ENCODE measurements at regions not wholly inside any gene's neighbourhood (a gene's known extent, or its start where the extent isn't known, plus 50 kb on each side); places are given as distances from the start of the nearest gene placed in this dataset.
"Not testable (repeated sequence)": the region's sequence is repeated elsewhere in the genome, so short reads cannot be mapped to it uniquely, and the experiment has no call there.

DNA sequence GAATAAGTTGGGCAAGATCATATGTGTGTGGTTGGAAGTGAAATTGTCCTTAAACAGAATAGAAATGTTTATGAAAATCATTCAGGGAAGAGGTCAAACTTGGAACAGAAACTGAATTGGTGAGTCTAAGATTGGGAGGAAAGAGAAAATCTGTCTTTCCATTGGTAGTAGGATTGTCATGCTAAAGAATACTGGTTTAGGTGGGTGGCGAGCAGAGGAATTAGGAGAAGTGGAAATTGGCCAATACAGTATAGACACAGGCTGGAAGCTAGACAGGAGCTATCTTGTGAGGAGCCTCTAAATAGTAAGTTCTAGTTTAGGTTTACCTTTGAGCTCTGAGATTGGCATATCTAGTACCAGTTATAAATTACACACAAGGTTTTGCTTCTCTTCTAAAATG, 80.9 kb upstream of the KYNU start:
- Histone ChIP-seq H3K36me3 (no peaks in the 10 kb centered on the region), H3K27me3 (no peaks in the 10 kb centered on the region), H3K4me1 (no peaks in the 10 kb centered on the region), H3K9me3 (no peaks in the 10 kb centered on the region), H3K4me3 (no peak overlapping the region), H3K27ac (no peak overlapping the region)
- ATAC-seq = no peak
- no peak for TF ChIP-seq EP300 (IDR thresholded peaks at IDR 0.05)
- no peak for TF ChIP-seq POLR2AphosphoS5 (IDR thresholded peaks at IDR 0.05)
- no peak for TF ChIP-seq POLR2A (IDR thresholded peaks at IDR 0.05)
- WGBS, 2 donors (ENCODE audit: low coverage in 1 of 2) = 30% methylated on average over 1 of the region's 1 CpG; no CpG with 5 or more reads in 1 of the 2 donors

DNA sequence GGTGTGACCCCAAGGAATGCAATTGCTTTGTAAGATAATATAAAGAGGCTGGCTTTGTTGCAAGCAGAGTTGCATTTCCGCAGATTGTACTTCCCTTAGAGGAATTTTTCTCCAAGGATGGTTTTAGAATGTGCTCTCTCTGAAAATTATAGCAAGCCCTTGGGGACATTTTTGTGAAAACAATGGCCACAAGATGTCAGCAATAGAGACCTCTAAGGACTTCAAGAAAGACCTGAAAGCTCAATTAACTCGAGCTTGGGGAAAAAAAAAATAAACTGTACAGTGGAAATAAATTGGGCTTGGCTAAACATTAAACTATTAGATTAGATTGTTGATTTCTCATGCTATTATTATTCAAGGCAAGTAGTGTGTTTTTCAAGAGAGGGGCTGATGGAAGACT, 81.3 kb upstream of the KYNU start:
- no peak overlapping the region for H3K4me3 ChIP-seq
- TF ChIP-seq EP300 (IDR thresholded peaks at IDR 0.05) (no peak), POLR2A (IDR thresholded peaks at IDR 0.05) (no peak), POLR2AphosphoS5 (IDR thresholded peaks at IDR 0.05) (no peak)
- TF ChIP-seq, protein P1, sequence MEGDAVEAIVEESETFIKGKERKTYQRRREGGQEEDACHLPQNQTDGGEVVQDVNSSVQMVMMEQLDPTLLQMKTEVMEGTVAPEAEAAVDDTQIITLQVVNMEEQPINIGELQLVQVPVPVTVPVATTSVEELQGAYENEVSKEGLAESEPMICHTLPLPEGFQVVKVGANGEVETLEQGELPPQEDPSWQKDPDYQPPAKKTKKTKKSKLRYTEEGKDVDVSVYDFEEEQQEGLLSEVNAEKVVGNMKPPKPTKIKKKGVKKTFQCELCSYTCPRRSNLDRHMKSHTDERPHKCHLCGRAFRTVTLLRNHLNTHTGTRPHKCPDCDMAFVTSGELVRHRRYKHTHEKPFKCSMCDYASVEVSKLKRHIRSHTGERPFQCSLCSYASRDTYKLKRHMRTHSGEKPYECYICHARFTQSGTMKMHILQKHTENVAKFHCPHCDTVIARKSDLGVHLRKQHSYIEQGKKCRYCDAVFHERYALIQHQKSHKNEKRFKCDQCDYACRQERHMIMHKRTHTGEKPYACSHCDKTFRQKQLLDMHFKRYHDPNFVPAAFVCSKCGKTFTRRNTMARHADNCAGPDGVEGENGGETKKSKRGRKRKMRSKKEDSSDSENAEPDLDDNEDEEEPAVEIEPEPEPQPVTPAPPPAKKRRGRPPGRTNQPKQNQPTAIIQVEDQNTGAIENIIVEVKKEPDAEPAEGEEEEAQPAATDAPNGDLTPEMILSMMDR (IDR thresholded peaks at IDR 0.05) = no peak
- ATAC-seq = no peak
- H3K36me3 ChIP-seq = no peaks in the 10 kb centered on the region
- no peaks in the 10 kb centered on the region for H3K9me3 ChIP-seq
- H3K27me3 ChIP-seq = no peaks in the 10 kb centered on the region
- no peaks in the 10 kb centered on the region for H3K4me1 ChIP-seq
- WGBS, 2 donors (ENCODE audit: low coverage in 1 of 2) = 47 to 48% methylated on average over 2 of the region's 2 CpGs
- no peak overlapping the region for H3K27ac ChIP-seq

DNA sequence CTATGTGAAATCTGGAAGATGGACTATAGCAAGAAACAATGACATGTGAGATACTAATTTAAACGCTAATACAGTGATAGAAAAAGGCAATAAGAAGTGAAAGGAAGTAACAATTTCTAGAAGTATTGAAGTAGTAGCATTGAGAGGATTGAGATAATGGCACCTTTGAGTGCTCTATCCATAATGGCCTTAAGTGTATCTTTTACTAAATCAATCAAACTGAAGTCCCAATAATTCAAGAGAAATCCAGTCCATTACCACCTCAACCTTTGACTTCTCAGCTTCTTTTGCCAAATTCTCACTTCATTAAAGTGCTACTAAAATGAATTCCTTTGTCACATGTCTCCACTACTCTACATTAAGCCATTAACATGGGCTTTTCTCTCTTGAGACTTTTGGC, 82.6 kb upstream of the KYNU start:
- TF ChIP-seq POLR2A (IDR thresholded peaks at IDR 0.05) = no peak
- no peak for TF ChIP-seq POLR2AphosphoS5 (IDR thresholded peaks at IDR 0.05)
- TF ChIP-seq, protein P1 (IDR thresholded peaks at IDR 0.05) = no peak
- no peak for TF ChIP-seq EP300 (IDR thresholded peaks at IDR 0.05)
- no peak for ATAC-seq
- no peaks in the 10 kb centered on the region for H3K36me3 ChIP-seq
- H3K9me3 ChIP-seq = no peaks in the 10 kb centered on the region
- WGBS, 2 donors (ENCODE audit: low coverage in 1 of 2) = 63 to 71% methylated on average over 1 of the region's 1 CpG
- H3K4me3 ChIP-seq = no peak overlapping the region
- no peaks in the 10 kb centered on the region for H3K27me3 ChIP-seq
- H3K4me1 ChIP-seq = no peaks in the 10 kb centered on the region
- no peak overlapping the region for H3K27ac ChIP-seq

DNA sequence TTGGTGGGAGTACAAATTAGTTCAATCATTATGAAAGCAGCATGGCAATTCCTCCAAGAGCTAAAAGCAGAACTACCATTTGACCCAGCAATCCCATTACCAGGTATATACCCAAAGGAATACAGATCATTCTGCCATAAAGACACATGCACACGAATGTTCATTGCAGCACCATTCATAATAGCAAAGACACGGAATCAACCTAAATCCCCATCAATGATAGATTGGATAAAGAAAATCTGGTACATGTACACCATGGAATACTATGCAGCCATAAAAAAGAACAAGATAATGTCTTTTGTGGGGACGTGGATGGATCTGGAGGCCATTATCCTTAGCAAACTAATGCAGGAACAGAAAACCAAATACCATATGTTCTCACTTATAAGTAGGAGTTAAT, 85.1 kb upstream of the KYNU start:
- H3K27me3 ChIP-seq, ATAC-seq, H3K4me3 ChIP-seq, H3K9me3 ChIP-seq, H3K27ac ChIP-seq, H3K4me1 ChIP-seq, H3K36me3 ChIP-seq: not testable (repeated sequence)
- WGBS, 2 donors (ENCODE audit: low coverage in 1 of 2) = 75 to 77% methylated on average over 3 of the region's 3 CpGs

DNA sequence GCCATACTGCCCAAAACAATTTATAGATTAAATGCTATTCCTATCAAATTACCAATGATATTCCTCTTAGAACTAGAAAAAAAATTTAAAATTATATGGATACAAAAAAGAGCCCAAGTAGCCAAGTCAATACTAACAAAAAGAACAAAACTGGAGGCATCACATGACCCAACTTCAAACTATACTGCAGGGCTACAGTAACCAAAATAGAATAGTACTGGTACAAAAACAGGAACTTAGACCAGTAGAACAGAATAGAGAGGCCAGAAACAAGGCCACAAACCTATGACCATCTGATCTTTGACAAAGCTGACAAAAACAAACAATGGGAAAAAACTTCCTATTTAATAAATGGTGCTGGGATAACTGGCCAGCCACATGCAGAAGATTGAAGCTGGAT, 86.1 kb upstream of the KYNU start:
- TF ChIP-seq, protein P1 (IDR thresholded peaks at IDR 0.05) = no peak
- TF ChIP-seq EP300 (IDR thresholded peaks at IDR 0.05) (no peak), POLR2A (IDR thresholded peaks at IDR 0.05) (no peak), POLR2AphosphoS5 (IDR thresholded peaks at IDR 0.05) (no peak)
- H3K27me3 ChIP-seq = no peaks in the 10 kb centered on the region
- no peaks in the 10 kb centered on the region for H3K36me3 ChIP-seq
- H3K9me3 ChIP-seq = no peaks in the 10 kb centered on the region
- no peak overlapping the region for H3K4me3 ChIP-seq
- H3K4me1 ChIP-seq = no peaks in the 10 kb centered on the region
- H3K27ac ChIP-seq = no peak overlapping the region
- no peak for ATAC-seq

DNA sequence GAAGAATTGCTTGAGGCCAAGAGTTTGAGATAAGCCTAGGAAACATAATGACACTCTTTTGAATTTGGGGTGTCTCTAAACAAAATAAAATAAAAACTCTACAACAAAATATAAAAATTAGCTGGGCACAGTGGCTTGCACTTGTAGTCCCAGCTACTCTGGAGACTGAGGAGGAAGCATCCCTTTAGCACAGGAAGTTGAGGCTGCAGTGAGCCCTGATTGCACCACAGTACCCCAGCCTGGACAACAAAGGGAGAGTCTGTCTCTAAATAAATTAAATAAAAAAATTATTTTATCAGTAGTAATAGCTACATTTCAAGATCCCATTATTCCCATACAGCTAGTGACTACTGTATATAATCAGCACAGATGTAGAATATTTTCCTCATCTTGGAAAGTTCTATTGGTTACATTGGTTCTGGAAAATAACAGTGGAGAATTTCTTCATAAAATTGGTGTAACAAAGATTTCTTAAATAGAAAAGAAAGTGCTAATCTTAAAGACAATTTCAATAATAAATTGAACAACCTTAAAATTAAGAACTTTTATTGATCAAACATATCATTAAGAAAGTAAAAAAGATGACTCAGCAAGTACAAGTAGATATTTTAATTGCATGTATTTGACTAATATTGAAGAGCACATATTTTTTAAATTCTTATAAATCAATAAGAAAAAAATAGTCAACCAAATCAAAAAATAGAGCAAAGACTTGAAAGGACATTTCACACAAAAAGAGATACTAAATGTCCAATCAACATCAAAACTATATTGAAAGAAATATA, 90.4 kb upstream of the KYNU start:
- H3K4me3 ChIP-seq = no peak overlapping the region
- no peak for TF ChIP-seq EP300 (IDR thresholded peaks at IDR 0.05)
- TF ChIP-seq, protein P1 (IDR thresholded peaks at IDR 0.05) = no peak
- no peak for TF ChIP-seq POLR2A (IDR thresholded peaks at IDR 0.05)
- TF ChIP-seq POLR2AphosphoS5 (IDR thresholded peaks at IDR 0.05) = no peak
- no peak for ATAC-seq
- H3K27me3 ChIP-seq = no peaks in the 10 kb centered on the region
- H3K36me3 ChIP-seq = no peaks in the 10 kb centered on the region
- H3K4me1 ChIP-seq = no peaks in the 10 kb centered on the region
- H3K9me3 ChIP-seq = no peaks in the 10 kb centered on the region
- no peak overlapping the region for H3K27ac ChIP-seq
